ENCODE measurements at regions not wholly inside any gene's neighbourhood (a gene's known extent, or its start where the extent isn't known, plus 50 kb on each side); places are given as distances from the start of the nearest gene placed in this dataset.
"Not testable (repeated sequence)": the region's sequence is repeated elsewhere in the genome, so short reads cannot be mapped to it uniquely, and the experiment has no call there.

DNA sequence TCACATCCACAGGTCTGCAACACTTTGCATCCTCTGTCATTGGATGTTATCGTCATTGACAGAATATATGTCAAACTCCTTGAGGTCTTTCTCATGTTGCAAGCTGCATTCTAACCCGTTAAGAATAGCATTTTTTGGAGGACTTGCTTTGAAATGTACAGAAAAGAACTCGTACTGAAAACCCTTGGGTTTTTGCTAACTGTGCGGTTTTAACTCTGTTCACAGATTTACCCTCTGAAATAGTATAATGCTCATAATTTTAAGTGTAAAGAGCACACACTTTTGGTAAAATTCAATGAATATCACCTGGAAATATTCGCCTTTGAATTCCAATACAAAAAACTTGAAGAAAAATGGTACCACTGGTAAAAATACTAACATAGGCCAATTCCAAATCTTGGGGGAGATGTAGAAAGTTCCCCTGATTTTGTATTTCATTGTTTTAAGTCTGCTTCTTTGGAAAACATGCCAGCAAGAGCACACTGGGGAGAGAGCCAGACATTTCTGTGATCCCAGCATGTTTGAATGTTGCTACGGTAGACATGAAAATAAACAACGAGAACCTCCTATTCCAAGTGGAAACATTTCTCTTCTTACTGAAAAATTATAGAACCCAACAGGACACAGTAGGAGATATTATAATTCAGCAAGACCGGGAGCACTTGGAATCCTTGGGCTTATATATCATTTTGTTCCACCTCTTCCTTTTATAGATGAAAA, 446.0 kb downstream of the AEBP2 start:
- DNase-seq, result no peak

DNA sequence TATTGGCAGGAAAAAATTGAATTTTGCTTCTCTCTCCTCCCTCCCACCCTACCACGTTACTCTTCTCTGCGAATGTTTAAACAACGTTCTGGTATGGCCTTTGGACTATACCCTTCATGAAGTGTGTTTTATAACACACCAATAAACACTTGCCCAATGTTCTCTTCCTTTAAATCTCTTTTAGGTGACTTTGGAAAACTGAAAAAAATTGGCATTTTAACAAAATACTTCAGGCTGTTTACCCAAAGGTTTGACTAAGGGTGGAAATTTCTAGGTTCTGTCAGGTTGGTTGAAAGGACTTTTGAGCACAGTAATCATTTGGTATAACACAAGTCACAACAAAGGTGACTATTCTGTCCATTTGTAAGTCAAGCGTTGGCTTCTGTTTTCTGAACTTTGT, 446.8 kb downstream of the AEBP2 start:
- no peak for DNase-seq

DNA sequence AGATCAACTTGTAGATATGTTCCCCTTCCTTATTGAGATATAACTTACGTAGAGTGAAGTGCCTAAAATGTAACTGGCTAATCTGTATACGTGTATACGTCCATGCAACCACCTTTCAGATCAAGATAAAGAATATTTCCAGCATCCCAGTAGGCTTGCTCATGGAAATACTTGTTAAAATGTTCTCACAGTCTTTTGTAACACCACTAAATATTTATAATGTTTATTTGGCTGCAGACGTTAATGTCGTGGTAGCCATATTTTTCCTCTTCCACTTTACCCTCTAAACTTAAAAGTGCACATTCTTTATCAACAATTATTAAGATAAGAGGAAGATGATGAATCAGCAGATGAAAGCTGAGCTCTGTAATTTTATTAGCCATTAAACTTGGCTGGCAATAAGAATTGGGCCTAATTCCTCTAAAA, 447.4 kb downstream of the AEBP2 start:
- DNase-seq, result no peak

DNA sequence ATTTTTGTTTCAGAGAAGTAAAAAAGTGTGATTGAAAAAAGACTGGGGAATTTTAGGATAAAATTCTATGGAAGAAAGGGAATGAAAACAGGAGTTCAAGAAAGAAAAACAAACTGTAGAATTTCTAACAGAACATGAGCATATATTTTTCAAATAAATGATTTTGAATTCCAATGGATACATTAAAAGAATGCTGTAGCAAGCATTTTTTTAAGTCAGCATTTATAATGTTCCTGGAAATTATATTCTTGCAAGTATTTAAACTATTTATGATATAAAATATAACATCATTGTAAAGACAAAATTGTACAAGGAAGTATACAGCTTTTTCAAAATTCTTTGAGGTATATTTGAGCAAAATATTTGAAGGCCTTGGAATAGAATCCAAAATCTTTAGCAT, 450.7 kb downstream of the AEBP2 start:
- DNase-seq, result no peak

DNA sequence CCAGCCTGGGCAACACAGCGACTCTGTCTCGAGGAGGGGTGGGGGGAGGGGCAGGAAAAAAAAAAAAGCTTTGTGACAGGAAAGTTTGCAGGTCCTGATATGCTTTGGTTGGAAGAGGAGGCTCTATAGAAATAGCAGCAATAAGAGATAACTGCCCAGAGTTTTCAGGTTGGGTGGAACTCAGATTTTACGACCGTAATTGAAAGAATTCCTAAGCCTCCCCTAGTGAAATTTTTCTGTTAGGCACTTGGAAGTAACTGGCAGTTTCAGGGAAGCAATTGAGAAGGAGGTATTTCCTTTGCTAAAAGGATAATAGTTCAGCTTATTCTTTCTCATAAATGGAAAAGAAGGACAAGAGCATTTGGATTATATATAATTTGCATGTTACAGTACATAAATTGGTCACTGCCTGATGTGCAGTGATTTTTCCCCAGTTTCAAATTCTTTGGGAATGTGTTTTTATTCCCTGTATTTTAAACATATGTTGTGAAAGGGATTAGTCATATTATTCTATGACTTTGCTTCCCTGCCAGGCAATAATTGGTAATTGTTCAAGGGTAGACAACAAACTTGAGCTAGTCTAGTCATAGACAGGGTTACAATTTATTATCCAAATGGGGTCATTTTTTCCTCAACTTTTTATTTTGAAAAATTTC, 452.8 kb downstream of the AEBP2 start:
- no peak for DNase-seq

DNA sequence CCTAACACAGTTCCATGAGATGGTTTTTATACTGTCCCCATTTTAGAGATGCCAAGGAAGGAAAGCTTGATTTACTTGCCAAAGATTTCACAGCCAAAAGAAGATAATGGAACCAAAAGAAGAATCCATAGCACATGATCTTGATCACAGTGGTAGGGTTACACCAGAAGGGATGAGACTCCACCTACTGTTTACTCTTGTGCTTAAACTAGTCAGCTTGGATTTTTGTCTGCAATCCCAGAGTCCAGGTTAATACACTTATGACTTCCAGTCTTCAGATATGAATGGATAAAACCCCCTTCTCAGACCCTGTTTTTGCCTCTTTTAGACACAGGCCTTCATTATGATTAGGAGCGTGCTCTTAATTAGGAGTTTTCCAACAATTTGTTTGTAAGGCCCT, 454.2 kb downstream of the AEBP2 start:
- DNase-seq, result no peak

DNA sequence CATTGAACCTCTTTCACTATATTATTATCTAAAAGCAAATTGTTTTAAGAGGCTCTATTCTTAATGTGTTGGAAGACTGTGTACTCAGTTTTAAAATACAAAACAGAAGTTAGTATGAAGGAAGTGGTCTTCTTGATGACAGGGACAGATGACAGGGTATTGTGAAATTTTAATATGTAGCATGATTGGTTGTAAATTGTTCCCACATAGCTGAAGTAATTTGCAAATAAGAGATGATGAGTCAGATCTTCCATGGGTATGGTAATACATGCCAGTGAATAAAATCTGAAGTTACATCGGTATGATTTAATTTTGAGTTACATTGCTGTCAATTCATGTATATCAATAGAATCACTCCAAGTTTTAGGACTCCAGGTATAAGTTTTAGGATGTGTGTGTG, 454.8 kb downstream of the AEBP2 start:
- DNase-seq, result no peak

DNA sequence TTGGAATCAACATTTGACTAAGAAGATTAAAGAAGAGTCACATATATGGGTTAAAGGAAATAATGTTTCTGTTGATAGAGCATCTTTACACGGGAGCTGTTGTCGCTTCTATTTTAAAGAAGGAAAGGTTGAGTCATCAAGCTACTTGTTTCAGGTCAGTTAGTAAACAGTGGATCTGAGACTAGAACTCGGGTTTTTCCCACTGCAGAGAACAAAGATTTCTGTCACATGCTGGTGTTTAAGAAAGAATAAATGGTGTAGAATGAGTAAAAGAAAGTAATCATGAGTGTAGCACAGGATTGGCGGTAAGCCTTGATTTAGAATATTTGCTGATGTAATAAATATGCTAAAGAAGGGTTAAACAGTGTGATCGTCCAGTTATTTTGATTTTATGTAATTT, 455.5 kb downstream of the AEBP2 start:
- DNase-seq, result no peak

DNA sequence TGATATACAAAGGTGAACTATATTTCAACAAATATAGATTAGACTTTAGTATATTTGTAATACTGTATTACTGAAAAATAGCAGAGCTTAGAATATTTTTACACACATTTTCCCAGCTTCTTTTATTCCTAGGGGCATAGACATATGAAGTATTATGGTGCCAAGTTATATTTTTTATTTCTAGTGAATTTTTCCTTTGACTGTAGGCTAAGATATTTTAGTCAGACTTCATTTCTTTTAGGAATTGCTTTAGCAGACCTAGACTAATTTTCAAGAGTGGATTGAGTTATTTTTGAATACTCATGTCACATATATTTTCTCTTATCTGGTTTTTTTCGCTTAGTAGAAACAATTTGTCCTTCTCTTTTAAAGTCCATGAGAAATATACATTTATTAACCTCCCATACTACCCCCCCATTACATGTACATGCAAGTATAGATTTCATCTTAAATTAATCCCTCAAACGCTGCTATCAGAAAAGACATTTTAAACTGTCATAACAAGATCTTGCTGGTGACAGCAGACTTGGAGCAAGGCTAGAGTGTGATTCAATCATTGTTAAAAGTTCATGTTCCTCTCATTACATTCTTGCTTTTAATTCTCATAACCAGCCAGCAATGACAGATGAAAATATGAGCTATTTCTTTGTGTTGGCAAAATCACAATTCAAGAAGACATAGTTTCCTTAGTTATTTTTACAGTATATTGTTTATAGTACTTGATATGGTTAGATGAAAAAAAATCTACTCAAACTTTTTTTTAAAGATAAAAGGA, 456.1 kb downstream of the AEBP2 start:
- no peak for DNase-seq

DNA sequence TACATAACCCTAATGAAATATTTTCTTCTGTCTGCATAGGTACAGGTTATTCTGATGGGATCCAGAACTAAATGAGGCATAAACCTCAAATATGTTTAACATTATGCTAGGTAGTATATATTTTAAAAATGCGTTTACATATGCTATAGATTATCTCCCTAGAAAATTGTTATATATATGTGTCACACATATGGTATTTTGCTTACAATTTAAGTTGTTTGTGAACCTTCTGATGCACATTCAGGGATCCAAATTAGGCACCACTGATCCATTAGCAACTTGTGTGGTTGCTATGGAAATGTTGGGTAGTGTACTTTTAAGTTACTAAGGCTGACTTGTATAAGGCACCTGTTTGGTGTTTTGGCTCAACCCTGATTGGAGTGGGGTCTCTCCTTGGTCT, 456.7 kb downstream of the AEBP2 start:
- DNase-seq, result no peak

DNA sequence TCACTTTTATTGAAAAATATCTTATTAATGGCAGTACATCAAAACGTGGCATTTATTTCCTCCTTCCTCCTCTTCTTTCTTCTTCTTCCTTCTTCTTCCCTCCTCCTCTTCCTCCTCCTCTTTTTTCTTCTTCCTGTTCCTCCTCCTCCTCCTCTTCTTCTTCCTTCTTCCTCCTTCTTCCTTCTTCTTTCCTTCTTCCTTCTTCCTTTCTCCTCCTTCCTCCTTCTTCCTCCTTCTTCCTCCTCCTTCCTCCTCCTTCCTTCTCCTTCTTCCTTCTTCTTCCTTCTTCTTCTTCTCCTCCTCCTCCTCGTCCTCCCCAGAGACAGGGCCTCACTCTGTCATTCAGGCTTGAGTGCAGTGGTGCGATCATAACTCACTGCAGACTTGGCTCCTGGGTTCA, 457.2 kb downstream of the AEBP2 start:
- DNase-seq, result no peak

DNA sequence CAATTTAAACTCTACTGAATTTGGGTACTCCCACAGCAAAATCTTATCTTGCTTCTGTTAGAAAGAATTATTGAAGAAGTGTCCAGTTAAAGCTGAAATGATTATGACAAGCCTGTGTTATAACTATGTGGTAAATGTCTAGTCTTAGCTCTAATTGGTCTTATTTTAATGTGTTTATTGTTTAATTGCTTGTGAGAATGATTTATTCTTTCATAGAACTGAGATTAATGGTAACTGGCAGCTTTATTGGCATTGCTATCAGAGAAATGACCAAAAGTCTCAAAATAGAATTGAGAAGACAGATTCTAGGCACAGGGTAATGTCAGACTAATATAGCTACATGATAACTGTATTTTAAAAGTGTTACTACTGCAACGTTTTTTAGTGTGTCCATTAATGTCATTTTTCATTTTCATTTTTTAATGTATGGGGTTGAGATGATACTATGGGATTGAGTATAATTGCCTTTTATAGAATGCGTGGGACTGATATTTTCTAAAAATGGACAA, 458.7 kb downstream of the AEBP2 start:
- DNase-seq, result no peak

DNA sequence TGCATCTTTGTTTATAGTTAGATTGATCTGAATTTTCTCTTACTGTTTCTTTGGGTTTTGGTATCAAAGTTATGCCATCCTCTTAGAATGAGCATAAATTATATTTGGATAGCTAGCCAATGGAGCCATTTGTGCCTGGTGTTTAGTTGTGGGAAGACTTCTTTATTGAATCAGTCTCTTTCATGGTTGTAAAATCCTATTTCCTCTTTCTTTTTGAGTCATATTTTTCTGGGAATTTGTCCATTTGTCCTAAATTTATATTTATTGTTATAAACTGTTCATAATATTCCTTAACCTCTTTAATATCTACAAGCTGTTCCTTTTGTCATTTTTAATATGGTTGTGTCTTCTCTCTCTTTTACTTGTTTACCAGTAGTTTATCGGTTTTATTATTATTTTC, 462.5 kb downstream of the AEBP2 start:
- no peak for DNase-seq

DNA sequence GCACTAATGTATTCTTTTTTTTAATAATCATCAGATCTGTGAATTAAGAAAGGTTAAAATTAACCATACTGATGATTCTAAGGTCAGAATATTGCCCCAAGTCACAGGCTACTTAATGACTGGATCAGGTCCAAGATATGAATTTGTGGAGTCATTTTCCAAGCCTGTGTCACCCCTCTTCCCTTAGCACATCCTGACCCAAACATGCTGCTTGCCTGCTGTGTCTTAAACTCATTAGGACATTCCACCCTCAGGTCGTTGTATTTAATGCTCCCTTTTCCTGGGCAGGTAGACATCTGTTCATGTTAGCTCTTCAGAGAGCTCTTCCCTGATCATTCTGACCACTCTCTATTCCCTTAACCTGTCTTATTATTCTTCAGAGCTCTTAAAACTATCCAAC, 463.5 kb upstream of the PDE3A start:
- no peak for DNase-seq

DNA sequence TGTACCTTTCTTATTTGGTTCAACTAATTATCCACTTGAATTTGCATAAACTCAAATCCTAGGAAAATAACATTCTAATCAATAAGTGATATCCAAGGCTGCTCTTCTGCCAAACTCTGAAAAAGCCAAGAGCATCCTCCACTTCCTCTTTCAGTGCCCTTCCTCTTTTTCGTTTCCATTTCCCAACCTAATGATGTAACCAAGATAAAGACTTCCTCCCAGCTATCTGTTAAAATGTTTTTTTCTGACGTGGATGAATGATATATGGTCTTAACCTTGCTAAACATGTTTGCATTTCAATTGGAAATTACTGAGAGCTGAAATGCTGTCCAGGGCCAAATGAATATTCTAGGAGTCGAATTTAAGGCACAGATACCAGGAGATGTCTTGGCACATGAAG, 459.5 kb upstream of the PDE3A start:
- no peak for DNase-seq

DNA sequence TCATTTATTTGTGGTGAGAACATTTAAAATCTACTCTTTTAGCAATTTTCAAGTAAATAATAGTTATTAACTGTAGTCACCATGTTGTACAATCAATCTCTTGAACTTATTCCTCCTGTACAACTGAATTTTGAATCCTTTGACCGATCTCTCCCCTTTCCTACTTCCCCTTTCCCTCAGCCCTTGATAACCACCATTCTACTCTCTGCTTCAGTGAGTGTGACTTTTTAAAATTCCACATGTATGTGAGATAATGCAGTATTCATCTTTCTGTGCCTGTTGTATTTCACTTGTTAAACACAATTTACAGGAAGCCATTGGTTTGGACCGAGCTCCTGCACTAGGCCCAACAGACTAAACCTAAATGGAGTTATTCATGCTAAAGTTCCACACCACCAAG, 458.9 kb upstream of the PDE3A start:
- no peak for DNase-seq

DNA sequence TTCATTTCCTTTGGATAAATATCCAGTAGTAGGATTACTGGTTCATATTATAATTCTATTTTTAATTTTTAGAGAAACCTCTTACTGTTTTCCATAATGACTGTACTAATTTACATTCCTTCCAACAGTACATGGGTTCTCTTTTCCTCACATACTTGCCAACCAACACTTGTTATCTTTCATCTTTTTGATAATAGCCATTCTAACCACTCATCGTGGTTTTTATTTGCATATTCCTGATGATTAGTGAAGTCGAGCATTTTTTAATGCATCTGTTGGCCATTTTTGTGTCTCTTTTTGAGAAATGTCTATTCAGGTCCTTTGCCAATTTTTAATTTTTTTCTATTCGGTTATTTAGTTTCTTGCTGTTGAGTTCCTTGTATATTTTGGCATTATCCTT, 457.7 kb upstream of the PDE3A start:
- DNase-seq, result no peak

DNA sequence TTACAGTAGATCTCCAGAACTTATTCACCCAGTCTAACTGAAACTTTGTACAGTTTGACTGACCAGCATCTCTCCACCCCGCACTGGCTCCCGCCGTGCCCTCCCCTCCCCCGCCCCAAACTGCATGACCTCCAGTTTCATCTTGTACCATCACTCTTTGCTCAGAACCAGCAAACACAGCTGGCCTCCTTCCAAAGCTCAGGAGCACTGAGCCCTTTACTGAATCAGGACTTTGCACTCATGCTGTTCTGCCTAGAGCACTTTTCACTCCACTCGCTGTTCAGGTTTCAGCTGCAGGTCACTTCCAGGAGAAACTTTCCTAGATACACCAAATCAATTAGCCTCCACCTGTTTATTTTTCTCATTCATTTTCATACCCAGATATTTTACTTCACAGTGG, 455.3 kb upstream of the PDE3A start:
- no peak for DNase-seq

DNA sequence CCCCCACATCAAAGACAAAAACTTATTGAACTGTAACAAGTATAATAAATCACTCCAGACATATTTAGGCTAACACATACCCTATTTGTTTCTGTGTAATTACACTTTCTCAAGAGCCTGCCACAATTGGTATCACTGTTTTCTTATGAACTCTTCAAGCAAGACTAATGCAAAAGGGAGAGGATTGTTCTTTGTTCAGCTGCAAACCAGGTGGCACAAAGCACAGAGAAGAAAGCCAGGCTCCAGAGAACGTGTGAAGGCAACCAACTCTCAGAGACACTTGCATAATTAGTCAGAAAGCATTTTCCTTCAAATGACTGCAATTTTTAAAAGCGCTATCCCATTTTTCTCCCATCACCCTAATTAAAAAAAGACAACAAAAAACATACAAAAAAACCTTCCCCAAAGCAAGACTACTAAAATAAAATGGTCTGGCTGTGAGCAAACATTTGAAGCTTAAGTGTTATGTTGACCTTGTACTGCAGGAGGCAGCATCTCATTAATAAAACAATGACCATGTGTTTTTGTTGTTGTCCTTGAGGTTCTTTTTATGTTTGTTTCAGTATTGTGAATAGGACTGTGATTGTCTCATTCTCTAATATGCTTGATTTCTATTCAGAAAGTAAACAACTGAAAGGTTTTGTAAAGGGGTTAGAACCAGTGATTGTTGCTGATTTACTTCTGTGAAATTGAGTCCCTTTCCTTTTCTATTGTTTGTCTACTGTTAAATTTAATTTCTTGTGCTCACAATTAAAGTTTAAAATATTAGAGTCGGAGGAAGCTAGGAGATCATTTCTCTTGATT, 452.7 kb upstream of the PDE3A start:
- peak; percentile 13 for DNase-seq

DNA sequence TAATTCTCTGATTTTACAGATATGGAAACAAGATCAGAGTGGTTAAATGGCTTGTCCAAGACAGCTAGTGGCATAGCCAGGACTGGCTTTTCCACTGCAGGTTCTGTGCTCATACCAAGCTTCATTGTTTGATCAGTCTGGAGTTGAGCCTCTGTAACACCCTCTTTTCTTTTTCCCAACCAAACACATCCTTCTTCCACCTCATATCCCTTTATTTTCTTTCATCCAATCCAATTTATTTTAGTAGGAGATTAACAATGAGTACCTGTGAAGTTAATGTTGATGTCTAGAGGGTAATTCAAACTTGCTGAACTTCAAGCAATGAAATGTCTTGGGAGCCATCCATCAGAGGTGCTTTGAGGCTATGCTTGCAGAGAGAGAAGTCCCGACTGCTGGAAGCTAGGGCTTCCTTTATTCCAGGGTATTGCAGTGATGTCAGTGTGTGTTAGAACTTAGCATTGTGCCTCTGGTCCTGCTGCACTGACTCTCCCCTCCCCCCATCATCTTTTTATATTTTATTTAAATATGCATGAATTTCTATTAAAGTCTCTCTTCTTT, 452.1 kb upstream of the PDE3A start:
- no peak for DNase-seq

DNA sequence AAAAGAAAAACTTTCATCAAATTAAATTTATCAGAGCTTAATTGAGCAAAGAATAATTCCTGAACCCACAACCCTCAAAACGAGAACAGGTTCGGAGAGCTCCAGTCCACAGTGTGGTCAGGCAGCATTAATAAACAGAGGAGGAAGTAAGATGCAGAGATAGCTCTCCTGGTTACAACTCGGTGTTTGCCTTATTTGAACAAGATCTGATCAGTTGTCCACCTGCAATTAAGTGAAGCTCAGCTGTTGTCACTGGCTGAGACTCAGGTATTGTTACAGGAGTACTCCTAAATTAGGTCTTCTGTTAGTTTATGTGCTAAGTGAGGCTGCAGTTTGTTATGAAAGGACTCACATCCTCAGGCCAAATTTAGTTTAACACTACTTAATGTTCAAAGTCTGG, 451.4 kb upstream of the PDE3A start:
- DNase-seq, result no peak

DNA sequence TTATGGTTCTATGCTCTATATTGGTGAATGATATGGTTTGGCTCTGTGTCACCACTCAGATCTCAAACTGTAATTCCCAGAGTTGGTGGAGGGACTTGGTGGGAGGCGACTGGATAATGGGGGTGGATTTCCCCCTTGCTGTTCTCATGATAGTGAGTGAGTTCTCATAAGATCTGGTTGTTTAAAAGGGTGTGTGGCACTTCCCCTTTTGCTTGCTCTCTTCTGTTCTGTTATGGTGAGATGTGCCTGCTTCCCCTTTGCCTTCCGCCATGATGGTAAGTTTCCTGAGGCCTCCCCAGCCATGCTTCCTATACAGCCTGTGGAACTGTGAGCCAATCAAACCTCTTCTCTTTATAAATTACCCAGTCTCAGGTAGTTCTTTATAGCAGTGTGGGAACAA, 446.6 kb upstream of the PDE3A start:
- DNase-seq, result not testable (repeated sequence)

DNA sequence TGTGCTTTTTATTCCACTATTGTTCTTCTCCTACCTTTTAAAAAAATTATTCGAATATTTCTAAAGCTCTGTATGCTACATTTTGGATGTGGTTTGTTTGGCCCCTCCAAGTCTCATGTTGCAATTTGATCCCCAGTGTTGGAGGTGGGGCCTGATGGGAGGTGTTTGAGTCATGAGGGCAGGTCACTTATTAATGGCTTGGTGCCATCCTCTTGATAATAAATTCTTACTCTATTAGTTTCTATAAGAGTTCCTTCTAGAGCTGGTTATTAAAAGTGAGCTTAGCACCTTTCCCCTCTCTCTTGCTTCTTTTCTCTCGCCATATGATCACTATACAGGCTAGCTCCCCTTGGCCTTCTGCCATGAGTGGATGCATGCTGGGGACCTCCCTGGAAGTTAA, 445.6 kb upstream of the PDE3A start:
- no peak for DNase-seq

All from midbrain (tissue), 1 donor.